WI38 (cell line): ENCODE measurements at regions not wholly inside any gene's neighbourhood (a gene's known extent, or its start where the extent isn't known, plus 50 kb on each side); places are given as distances from the start of the nearest gene placed in this dataset.

Source experiments
- H3K4me3 ChIP-seq: 2 replicates; pipeline ENCODE4 v1.5.1; 2011; ENCODE audit warnings: low read depth, mild to moderate bottlenecking, control low read depth, low read length
- CTCF ChIP-seq: IDR thresholded peaks from 2 replicates; pipeline ENCODE4 v1.5.1; 2012; ENCODE audit warnings: low read depth, mild to moderate bottlenecking, control low read depth, low read length

GRCh38 chr1:173413271-173413707 lies 63.8 kb upstream of the PRDX6 start:
- no peak for TF ChIP-seq CTCF
- H3K4me3 ChIP-seq = no peak overlapping the region

GRCh38 chr1:173414136-173414535 lies 63.0 kb upstream of the PRDX6 start:
- no peak for TF ChIP-seq CTCF
- no peak overlapping the region for H3K4me3 ChIP-seq

GRCh38 chr1:173414539-173415226 lies 62.5 kb upstream of the PRDX6 start:
- no peak for TF ChIP-seq CTCF
- no peak overlapping the region for H3K4me3 ChIP-seq

GRCh38 chr1:173415490-173415889 lies 61.6 kb upstream of the PRDX6 start:
- no peak overlapping the region for H3K4me3 ChIP-seq
- TF ChIP-seq CTCF = no peak

- no peak overlapping the region for H3K4me3 ChIP-seq
Observed at GRCh38 chr1:173415905-173416450, 61.2 kb upstream of the PRDX6 start.

GRCh38 chr1:173417563-173417962 lies 59.6 kb upstream of the PRDX6 start:
- no peak for TF ChIP-seq CTCF

More at GRCh38 chr1:173415905-173416450, 61.2 kb upstream of the PRDX6 start:
- TF ChIP-seq CTCF = no peak

GRCh38 chr1:173418107-173418985 lies 58.8 kb upstream of the PRDX6 start:
- no peak for TF ChIP-seq CTCF
- no peak overlapping the region for H3K4me3 ChIP-seq

More at GRCh38 chr1:173417563-173417962, 59.6 kb upstream of the PRDX6 start:
- H3K4me3 ChIP-seq = no peak overlapping the region
